Hepatocyte (in vitro differentiated cells): ENCODE measurements at regions not wholly inside any gene's neighbourhood (a gene's known extent, or its start where the extent isn't known, plus 50 kb on each side); places are given as distances from the start of the nearest gene placed in this dataset.

Experiments used
- EZH2 ChIP-seq: fragments of 200-600 bp; sonication (generic); IDR thresholded peaks from 2 replicates; pipeline ENCODE4 v1.6.1; 2016; ENCODE audit warnings: antibody characterized with exemption, mild to moderate bottlenecking, borderline replicate concordance
- TF ChIP-seq, protein P1 (sequence below): fragments of 200-600 bp; sonication (generic); IDR thresholded peaks from 2 replicates; pipeline ENCODE4 v1.5.1; 2016; ENCODE audit warnings: antibody characterized with exemption, mild to moderate bottlenecking; ENCODE audit not compliant: poor library complexity

GRCh38 chr12:75872762-75873161 lies 158.8 kb downstream of the PHLDA1 start:
- TF ChIP-seq, protein P1, sequence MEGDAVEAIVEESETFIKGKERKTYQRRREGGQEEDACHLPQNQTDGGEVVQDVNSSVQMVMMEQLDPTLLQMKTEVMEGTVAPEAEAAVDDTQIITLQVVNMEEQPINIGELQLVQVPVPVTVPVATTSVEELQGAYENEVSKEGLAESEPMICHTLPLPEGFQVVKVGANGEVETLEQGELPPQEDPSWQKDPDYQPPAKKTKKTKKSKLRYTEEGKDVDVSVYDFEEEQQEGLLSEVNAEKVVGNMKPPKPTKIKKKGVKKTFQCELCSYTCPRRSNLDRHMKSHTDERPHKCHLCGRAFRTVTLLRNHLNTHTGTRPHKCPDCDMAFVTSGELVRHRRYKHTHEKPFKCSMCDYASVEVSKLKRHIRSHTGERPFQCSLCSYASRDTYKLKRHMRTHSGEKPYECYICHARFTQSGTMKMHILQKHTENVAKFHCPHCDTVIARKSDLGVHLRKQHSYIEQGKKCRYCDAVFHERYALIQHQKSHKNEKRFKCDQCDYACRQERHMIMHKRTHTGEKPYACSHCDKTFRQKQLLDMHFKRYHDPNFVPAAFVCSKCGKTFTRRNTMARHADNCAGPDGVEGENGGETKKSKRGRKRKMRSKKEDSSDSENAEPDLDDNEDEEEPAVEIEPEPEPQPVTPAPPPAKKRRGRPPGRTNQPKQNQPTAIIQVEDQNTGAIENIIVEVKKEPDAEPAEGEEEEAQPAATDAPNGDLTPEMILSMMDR, result no peak
- TF ChIP-seq EZH2, result no peak
